GM12878 (cell line): ENCODE measurements at regions not wholly inside any gene's neighbourhood (a gene's known extent, or its start where the extent isn't known, plus 50 kb on each side); places are given as distances from the start of the nearest gene placed in this dataset.

Source experiments
- ATAC-seq: fragments of 200-7000 bp; cut with Tn5 transposase; 3 replicates; pipeline ENCODE4 v1.9.1; 2020; ENCODE audit warnings: mild to moderate bottlenecking, moderate library complexity
- BruUV-seq: library from RNA; stranded (reverse); fragments of 400-500 nt; replicated peaks from 2 replicates; lab custom pipeline; 2021; lab: Mats Ljungman, UMichigan
- CTCF ChIA-PET: fragments of 300-600 bp; sonication (Branson Sonifier 250); formaldehyde crosslinking; extraction: SDS; loops from one replicate; lab custom pipeline; 2021; ENCODE audit warnings: inconsistent platforms; lab: Yijun Ruan, JAX
- POLR2A ChIA-PET: fragments of 350-600 bp; formaldehyde crosslinking; extraction: SDS; loops from one replicate; lab custom pipeline; 2021; ENCODE audit warnings: inconsistent platforms; lab: Charles Lee
- RAD21 ChIA-PET: fragments of 300-600 bp; sonication (Branson Sonifier 250); formaldehyde crosslinking; loops from one replicate; lab custom pipeline; 2023; ENCODE audit warnings: antibody characterized with exemption; ENCODE audit not compliant: unreplicated experiment; lab: Charles Lee
- SMC1A ChIA-PET: fragments of 300-600 bp; sonication (Branson Sonifier 250); formaldehyde crosslinking; loops from one replicate; lab custom pipeline; 2023; ENCODE audit not compliant: unreplicated experiment, uncharacterized antibody; lab: Charles Lee
- DNase-seq: peaks from one replicate; pipeline ENCODE4 v3.0.0-alpha.2; 2011; ENCODE audit warnings: low read depth, low spot score
- FAIRE-seq: peaks from 3 replicates; lab custom pipeline; 2011; peaks lifted over from hg19 to GRCh38; lab: Jason Lieb, UNC
- H2AFZ ChIP-seq: 2 replicates; pipeline ENCODE4 v1.6.0; 2011; ENCODE audit warnings: low read depth, low read length, control low read depth; ENCODE audit not compliant: control insufficient read depth
- H3K27ac ChIP-seq: 2 replicates; pipeline ENCODE4 v1.5.1; 2011; ENCODE audit warnings: control low read depth; ENCODE audit not compliant: control insufficient read depth, insufficient read depth
- H3K27me3 ChIP-seq, 2 experiments: replicated peaks in 1 of 2; 2 replicates each; pipeline versions ENCODE4 v1.6.0 to v1.6.1; 2011; ENCODE audit warnings: low read length in 1 of 2; ENCODE audit not compliant: control insufficient read depth in 2 of 2, insufficient read depth in 2 of 2
- H3K36me3 ChIP-seq, 2 experiments: 2 replicates each; pipeline ENCODE4 v1.5.1; 2011; ENCODE audit warnings: low read length in 1 of 2; ENCODE audit not compliant: control insufficient read depth in 2 of 2, insufficient read depth in 2 of 2
- H3K4me1 ChIP-seq: 2 replicates; pipeline ENCODE4 v1.6.1; 2011; ENCODE audit warnings: mild to moderate bottlenecking, low read length, moderate library complexity, mixed read lengths; ENCODE audit not compliant: control insufficient read depth, insufficient read depth
- H3K4me2 ChIP-seq: 2 replicates; pipeline ENCODE4 v1.6.0; 2011; ENCODE audit warnings: control low read depth; ENCODE audit not compliant: control insufficient read depth, insufficient read depth
- H3K4me3 ChIP-seq: fragments of 200-600 bp; sonication (generic); 2 replicates; pipeline ENCODE4 v1.5.1; 2016
- H3K79me2 ChIP-seq: 2 replicates; pipeline ENCODE4 v1.6.0; 2011; ENCODE audit warnings: low read length; ENCODE audit not compliant: control insufficient read depth, insufficient read depth
- H3K9ac ChIP-seq: 2 replicates; pipeline ENCODE4 v1.8.0; 2011; ENCODE audit warnings: low read length, control low read depth, mixed read lengths; ENCODE audit not compliant: control insufficient read depth, insufficient read depth
- H3K9me3 ChIP-seq: replicated peaks from 3 replicates; pipeline ENCODE4 v1.5.1; 2011; ENCODE audit warnings: mild to moderate bottlenecking, low read length; ENCODE audit not compliant: control insufficient read depth, insufficient read depth
- H4K20me1 ChIP-seq: 2 replicates; pipeline ENCODE4 v1.6.0; 2011; ENCODE audit not compliant: control insufficient read depth, insufficient read depth
- BCL11A ChIP-seq: IDR thresholded peaks from 2 replicates; pipeline ENCODE4 v1.6.1; 2011; ENCODE audit warnings: low read depth, low read length
- GATAD2B ChIP-seq: fragments of 450-650 bp; conservative IDR thresholded peaks from 2 replicates; pipeline ENCODE4 v1.6.1; 2017; ENCODE audit warnings: low read depth, mild to moderate bottlenecking, moderate library complexity
- IRF4 ChIP-seq: IDR thresholded peaks from 2 replicates; pipeline ENCODE4 v1.6.1; 2011; ENCODE audit warnings: low read depth, low read length
- KAT2A ChIP-seq: conservative IDR thresholded peaks from 2 replicates; pipeline ENCODE4 v1.6.1; 2011; ENCODE audit warnings: low read depth, low read length; ENCODE audit not compliant: control insufficient read depth
- MYB ChIP-seq: fragments of 150-350 bp; IDR thresholded peaks from 2 replicates; pipeline ENCODE4 v1.6.1; 2014; ENCODE audit warnings: mild to moderate bottlenecking, low read depth, low read length, borderline replicate concordance
- PML ChIP-seq: IDR thresholded peaks from 2 replicates; pipeline ENCODE4 v1.6.1; 2012; ENCODE audit warnings: low read length, inconsistent platforms
- SMAD1 ChIP-seq: fragments of 450-650 bp; IDR thresholded peaks from 2 replicates; pipeline ENCODE4 v1.6.1; 2018; ENCODE audit warnings: mild to moderate bottlenecking, low read depth; ENCODE audit not compliant: partially characterized antibody
- ZNF217 ChIP-seq: fragments of 450-650 bp; IDR thresholded peaks from 2 replicates; pipeline ENCODE4 v1.6.1; 2017; ENCODE audit warnings: antibody characterized with exemption, mild to moderate bottlenecking
- WGBS: methylation state at CpG from one replicate; pipeline ENCODE4 v1.1.6; 2016; ENCODE audit warnings: low lambda C conversion rate; ENCODE audit not compliant: insufficient replicate concordance, insufficient coverage; ENCODE audit errors: missing lambda C conversion rate; 5-methylcytosine and 5-hydroxymethylcytosine counted together
- in situ Hi-C: fragments of 300-500 bp; cut with MboI; formaldehyde crosslinking; loops from 9 replicates; pipeline ENCODE4 v1.14.3; 2018; ENCODE audit warnings: mixed read lengths
- intact Hi-C: fragments of 100-400 bp; cut with micrococcal nuclease; formaldehyde crosslinking; loops from one replicate; pipeline ENCODE4 v1.14.2; 2022; ENCODE audit not compliant: unreplicated experiment
- TF ChIP-seq, protein P1 (sequence below): IDR thresholded peaks from 2 replicates; pipeline ENCODE4 v1.6.1; 2011; ENCODE audit warnings: low read depth, mild to moderate bottlenecking, low read length, moderate library complexity, borderline replicate concordance; ENCODE audit errors: extremely low read depth
- TF ChIP-seq, protein P2 (sequence below): IDR thresholded peaks from 2 replicates; pipeline ENCODE4 v1.6.1; 2012; ENCODE audit warnings: low read length, inconsistent platforms
- TF ChIP-seq, protein P3 (sequence below): IDR thresholded peaks from 2 replicates; pipeline ENCODE4 v1.6.1; 2012; ENCODE audit warnings: improper control_type of control experiment, low read depth, low read length; ENCODE audit not compliant: insufficient replicate concordance

DNA sequence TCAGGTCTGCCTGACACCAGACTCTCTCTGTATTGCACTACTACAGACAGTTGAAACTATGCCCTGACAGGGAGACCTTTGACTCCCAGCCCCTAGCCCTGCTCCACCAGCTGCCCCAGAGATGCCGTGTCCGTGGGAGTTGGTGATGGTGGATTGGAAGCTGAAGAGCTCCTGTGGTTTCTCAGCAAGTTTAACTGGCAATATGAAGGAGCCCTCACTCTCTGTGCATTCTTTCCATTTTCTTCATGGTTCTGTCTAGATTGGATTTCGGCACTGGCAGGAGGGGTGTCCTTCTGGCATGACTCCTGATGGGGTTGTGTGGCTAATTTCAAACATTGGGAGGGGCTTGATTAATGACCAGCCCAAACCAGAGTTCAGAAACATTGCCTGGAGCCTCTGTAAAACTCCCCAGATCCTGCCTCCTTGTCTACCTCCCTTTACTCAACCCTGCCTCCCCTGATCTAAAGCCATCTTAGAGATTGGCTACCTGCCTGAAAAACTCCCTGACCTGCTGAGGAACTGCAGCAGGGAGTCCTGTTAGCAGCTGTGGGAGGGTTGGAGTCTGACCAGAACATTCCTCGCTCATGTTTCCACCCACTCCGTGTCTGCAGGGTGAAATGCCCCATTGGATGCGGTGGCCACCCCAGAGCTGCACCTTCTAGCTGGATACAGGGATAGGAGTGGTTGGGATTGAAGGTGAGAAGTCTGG is 206.9 kb upstream of the SPRED2 start:
- Histone ChIP-seq H3K27me3 (peaks cover 2 to 6% of the 10 kb centered on the region in 2 experiments; a peak in 3 of 4 replicates), H3K36me3 (no peaks in the 10 kb centered on the region), H2AFZ (no peak overlapping the region), H3K9ac (no peak overlapping the region), H3K27ac (no peak overlapping the region), H4K20me1 (no peaks in the 10 kb centered on the region), H3K9me3 (no peaks in the 10 kb centered on the region), H3K4me3 (no peak overlapping the region), H3K4me1 (no peaks in the 10 kb centered on the region), H3K79me2 (no peaks in the 10 kb centered on the region), H3K4me2 (no peak overlapping the region)
- no peak for TF ChIP-seq SMAD1
- TF ChIP-seq, protein P1, sequence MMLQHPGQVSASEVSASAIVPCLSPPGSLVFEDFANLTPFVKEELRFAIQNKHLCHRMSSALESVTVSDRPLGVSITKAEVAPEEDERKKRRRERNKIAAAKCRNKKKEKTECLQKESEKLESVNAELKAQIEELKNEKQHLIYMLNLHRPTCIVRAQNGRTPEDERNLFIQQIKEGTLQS: no peak
- TF ChIP-seq PML: no peak
- TF ChIP-seq BCL11A: no peak
- TF ChIP-seq GATAD2B: no peak
- TF ChIP-seq ZNF217: no peak
- no peak for TF ChIP-seq MYB
- TF ChIP-seq KAT2A: no peak
- TF ChIP-seq, protein P2, sequence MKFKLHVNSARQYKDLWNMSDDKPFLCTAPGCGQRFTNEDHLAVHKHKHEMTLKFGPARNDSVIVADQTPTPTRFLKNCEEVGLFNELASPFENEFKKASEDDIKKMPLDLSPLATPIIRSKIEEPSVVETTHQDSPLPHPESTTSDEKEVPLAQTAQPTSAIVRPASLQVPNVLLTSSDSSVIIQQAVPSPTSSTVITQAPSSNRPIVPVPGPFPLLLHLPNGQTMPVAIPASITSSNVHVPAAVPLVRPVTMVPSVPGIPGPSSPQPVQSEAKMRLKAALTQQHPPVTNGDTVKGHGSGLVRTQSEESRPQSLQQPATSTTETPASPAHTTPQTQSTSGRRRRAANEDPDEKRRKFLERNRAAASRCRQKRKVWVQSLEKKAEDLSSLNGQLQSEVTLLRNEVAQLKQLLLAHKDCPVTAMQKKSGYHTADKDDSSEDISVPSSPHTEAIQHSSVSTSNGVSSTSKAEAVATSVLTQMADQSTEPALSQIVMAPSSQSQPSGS: no peak
- TF ChIP-seq IRF4: no peak
- TF ChIP-seq, protein P3, sequence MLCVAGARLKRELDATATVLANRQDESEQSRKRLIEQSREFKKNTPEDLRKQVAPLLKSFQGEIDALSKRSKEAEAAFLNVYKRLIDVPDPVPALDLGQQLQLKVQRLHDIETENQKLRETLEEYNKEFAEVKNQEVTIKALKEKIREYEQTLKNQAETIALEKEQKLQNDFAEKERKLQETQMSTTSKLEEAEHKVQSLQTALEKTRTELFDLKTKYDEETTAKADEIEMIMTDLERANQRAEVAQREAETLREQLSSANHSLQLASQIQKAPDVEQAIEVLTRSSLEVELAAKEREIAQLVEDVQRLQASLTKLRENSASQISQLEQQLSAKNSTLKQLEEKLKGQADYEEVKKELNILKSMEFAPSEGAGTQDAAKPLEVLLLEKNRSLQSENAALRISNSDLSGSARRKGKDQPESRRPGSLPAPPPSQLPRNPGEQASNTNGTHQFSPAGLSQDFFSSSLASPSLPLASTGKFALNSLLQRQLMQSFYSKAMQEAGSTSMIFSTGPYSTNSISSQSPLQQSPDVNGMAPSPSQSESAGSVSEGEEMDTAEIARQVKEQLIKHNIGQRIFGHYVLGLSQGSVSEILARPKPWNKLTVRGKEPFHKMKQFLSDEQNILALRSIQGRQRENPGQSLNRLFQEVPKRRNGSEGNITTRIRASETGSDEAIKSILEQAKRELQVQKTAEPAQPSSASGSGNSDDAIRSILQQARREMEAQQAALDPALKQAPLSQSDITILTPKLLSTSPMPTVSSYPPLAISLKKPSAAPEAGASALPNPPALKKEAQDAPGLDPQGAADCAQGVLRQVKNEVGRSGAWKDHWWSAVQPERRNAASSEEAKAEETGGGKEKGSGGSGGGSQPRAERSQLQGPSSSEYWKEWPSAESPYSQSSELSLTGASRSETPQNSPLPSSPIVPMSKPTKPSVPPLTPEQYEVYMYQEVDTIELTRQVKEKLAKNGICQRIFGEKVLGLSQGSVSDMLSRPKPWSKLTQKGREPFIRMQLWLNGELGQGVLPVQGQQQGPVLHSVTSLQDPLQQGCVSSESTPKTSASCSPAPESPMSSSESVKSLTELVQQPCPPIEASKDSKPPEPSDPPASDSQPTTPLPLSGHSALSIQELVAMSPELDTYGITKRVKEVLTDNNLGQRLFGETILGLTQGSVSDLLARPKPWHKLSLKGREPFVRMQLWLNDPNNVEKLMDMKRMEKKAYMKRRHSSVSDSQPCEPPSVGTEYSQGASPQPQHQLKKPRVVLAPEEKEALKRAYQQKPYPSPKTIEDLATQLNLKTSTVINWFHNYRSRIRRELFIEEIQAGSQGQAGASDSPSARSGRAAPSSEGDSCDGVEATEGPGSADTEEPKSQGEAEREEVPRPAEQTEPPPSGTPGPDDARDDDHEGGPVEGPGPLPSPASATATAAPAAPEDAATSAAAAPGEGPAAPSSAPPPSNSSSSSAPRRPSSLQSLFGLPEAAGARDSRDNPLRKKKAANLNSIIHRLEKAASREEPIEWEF: no peak
- WGBS: 40% methylated on average over 6 of the region's 6 CpGs
- CTCF ChIA-PET: interaction anchor here (0.5 to 3.7 kb wide), 5 partner anchors 10 to 1985 kb away, joined by 3 to 26 read pairs (median 4); no protein-coding TSS in a partner anchor
- in situ Hi-C loops: no loop called here
- intact Hi-C loops: no loop called here
- no peak for ATAC-seq
- POLR2A ChIA-PET: no interaction called here
- SMC1A ChIA-PET: interaction anchor here (1.5 to 2.8 kb wide), 2 partner anchors 11 to 33 kb away, joined by 4 to 8 read pairs; no protein-coding TSS in a partner anchor
- FAIRE-seq: no peak
- no TSS peak for BruUV-seq
- RAD21 ChIA-PET: interaction anchor here (1.1 kb wide), 1 partner anchor 12 kb away, joined by 3 read pairs; no protein-coding TSS in a partner anchor
- DNase-seq: no peak
